ENCODE measurements at regions not wholly inside any gene's neighbourhood (a gene's known extent, or its start where the extent isn't known, plus 50 kb on each side); places are given as distances from the start of the nearest gene placed in this dataset.

DNA sequence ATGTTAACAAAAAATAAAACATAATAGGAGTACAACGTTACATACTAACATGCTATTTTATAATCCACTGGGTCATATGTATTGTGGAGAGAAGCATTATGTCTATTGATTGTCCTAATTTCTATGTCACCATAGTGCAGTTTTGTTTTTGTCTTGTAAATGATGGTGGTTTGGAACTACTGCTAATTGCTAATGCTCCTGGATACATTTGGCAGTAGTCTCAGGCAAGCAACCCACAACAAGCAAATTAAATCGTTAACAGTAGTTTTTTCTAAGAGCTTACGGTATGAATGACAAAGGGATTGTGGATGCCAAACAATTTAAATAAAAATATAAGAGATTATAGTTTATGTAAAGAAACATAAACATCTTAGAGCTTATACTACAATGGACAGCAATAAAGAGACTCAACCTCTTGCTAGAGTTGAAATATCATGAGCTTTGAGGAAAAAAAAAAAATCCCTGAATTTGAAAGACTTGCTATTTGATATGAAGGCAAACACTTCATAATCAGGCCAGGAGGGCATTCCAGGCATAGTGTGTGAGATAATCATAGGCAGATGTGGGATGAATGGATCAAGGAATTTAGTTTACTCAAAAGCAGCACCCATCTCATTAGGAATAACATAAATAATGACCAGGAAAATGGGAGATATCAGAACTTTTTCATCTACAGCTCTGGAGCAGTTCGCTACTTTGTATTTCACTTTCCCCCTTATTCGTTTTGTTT, 181.3 kb downstream of the CCDC59 start:
- DNase-seq (ENCODE audit: low read depth), result no peak
- no peak overlapping the region for H3K4me3 ChIP-seq (ENCODE audit: low read depth, low read length)

DNA sequence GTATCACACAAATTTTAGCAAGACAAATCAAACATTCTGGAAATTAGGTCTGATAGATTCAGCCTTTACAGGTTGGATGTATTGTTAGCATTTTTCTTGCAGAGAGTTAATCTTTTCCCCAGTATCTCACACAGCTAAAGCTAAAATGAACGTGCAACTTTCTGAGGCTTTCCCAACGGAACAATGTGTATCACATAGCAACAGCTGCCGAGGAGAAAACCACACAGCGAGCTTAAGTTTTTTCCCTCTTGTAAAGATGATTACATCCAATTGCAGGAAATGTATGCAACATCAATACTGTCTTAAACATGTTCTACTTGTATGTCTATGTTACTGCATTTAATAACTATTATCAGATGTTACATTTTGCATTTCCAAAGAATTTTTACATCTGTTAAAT, 182.2 kb downstream of the CCDC59 start:
- no peak for DNase-seq (ENCODE audit: low read depth)
- no peak overlapping the region for H3K4me3 ChIP-seq (ENCODE audit: low read depth, low read length)

DNA sequence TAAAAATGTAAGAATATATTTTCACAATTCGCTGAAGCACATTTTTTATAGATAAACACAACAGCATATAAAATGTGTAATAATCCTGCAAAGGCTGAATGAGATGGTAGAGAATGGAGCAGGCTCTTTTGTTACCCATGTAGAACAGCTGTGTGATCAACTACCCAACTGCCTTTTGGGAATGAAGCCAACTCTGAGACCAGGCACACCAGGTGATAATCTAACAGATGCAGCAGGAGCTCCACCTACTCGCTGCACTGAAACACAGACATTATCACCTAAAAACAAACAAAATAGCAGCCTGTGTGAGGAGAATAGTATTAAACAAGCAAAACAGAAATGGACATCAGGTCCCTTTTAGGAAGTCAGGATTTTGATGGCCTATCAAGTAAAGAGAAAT, 183.3 kb downstream of the CCDC59 start:
- H3K4me3 ChIP-seq (ENCODE audit: low read depth, low read length), result no peak overlapping the region
- peak; percentile 7 for DNase-seq (ENCODE audit: low read depth)

DNA sequence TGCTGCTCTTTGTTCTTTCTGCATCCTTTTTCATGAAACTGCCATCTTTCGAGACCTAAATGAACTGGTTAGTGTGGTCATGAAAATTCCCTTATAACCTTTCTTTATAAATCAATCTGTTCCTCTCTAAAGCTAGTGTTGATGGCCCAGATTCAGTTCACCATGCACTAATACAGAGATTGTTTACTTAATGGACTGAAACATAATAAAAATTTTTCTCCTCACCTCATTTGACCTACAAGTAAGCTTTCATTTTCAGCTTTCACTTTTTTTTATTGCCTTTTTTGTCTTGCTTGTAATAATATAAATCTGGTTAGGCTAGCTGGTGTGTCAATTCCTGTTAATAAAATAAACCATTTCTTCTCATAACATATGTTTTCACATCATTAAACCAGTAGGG, 183.8 kb downstream of the CCDC59 start:
- H3K4me3 ChIP-seq (ENCODE audit: low read depth, low read length), result no peak overlapping the region
- DNase-seq (ENCODE audit: low read depth), result no peak

DNA sequence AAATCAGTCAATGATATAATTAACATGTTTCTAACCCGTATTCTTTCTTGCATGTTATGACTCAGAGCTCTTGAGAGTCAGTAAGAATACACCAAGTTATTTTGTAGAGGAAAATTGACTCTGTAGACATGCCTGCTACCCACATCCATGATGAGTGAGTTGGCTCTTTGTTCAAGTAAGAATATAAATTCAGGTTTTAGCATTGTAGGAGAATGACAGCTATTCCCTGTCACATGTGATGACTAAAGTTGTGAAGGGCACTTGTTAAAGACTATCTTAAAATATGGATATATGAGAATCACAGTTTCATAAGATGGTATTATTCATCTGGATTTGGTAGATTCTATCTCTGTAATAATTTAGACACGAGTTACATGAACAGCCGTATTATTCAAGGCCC, 209.1 kb downstream of the CCDC59 start:
- no peak for DNase-seq (ENCODE audit: low read depth)
- H3K4me3 ChIP-seq (ENCODE audit: low read depth, low read length), result no peak overlapping the region

DNA sequence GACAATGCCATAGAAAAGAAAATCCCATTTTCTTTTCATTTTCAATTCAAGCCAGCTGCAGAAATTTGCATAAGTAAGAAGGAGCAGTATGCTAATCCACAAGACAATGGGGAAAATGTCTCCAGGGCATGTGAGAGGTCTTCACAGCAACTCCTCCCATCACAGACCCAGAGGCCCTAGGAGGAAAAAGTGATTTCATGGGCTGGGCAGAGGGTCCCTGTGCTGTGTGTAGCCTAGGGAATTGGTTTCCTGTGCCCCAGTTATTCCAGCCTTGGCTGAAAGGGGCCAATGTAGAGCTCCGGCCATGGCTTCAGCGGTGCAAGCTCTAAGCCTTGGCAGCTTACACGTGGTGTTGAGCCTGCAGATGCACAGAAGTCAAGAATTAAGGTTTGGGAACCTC, 211.4 kb downstream of the CCDC59 start:
- H3K4me3 ChIP-seq (ENCODE audit: low read depth, low read length), result no peak overlapping the region
- no peak for DNase-seq (ENCODE audit: low read depth)

DNA sequence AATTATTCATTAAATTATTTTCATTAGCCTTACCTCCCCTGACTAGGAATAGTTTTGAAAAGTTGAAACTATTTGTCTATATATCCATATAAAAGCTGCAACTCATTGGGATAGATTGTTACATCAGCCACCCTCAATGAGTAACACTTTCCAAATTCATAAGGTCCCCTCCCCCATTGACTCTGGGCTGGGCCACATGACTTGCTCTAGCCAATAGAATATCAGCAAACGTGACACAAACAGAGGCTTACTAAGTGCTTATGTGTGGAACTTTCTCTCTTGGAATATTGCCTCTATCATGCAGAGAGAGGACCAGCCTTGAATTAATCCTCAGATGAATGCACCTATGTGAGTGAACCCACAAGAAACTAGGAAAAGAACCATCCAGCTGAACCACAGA, 213.7 kb downstream of the CCDC59 start:
- no peak overlapping the region for H3K4me3 ChIP-seq (ENCODE audit: low read depth, low read length)
- DNase-seq (ENCODE audit: low read depth), result no peak

DNA sequence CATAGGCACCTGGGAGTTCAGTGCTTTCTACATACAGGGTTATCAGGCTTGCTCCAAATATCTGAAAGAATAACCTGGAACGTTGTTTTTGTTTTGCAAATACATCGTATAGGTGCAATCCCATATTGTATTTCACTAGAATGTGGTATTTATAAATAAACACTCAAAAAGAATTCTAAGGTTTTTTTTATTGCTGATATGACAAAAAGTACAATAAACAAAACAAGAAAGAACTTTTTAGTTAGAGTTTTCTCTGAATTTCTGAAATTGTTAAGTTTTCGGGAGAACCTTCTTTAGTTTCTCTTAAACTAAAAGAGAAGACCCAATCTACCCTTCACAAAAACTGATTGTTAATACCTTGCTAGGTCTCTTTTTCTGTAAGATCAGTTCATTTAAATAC, 225.8 kb downstream of the CCDC59 start:
- no peak overlapping the region for H3K4me3 ChIP-seq (ENCODE audit: low read depth, low read length)
- no peak for DNase-seq (ENCODE audit: low read depth)

DNA sequence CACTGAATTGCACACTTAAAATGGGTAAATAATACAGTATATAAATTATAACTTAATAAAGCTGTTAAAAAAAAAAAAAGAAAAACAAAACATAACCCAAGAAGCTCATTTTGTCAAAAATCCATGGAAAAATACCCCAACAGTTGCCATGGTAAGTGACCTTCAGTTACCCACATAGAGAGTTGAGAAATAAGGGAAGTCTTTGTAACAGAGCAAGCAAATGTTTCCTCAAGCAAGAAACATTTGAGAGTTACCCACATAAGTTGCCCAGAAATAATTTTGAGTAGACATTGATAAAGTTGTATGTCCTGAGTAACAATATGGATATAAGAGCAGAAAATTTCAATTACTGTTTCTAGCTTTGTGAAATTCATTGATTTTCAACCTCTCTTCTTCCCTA, 227.4 kb downstream of the CCDC59 start:
- no peak for DNase-seq (ENCODE audit: low read depth)
- no peak overlapping the region for H3K4me3 ChIP-seq (ENCODE audit: low read depth, low read length)

DNA sequence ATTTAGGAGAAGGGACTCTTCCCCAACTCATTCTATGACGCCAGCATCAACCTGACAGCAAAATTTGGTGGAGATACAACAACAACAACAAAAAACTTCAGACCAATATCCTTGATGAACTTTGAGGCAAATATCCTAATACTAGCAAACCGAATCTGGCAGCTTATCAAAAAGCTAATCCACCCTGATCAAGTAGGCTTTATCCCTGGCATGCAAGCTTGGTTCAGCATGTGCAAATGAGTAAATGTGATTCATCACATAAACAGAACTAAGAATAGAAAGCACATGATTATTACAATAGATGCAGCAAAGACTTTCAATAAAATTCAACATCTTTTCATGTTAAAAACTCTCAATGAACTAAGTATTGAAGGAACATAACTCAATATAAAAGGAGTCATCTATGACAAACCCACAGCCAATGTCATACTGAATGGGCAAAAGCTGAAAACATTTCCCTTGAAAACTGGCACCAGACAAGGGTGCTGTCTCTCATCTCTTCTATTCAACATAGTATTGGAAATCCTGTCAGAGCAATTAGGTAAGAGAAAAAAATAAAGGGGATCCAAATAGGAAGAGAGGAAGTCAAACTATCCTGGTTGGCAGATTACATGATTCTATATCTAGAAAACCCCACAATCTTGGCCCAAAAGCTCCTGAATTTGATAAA, 233.3 kb downstream of the CCDC59 start:
- DNase-seq (ENCODE audit: low read depth), result no peak
- H3K4me3 ChIP-seq (ENCODE audit: low read depth, low read length), result no peak overlapping the region

DNA sequence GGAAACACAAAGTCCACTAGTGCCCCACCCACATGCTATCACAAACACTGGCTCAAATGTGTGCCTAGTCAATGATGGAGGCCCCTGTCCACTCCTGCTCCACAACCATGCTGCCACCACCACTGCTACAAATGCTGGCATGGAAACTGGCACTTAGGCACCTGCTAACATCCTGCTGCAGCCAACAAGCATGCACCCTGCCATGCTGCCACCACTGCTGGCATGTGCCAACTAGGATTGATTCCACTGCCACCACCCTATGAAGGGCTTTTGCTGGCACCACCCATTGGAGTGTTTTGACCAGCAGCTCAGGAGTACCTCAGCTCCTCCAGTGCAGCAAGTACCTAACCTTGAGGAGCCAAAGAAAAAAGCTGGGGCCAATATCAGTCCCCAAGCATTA, 236.6 kb downstream of the CCDC59 start:
- no peak for DNase-seq (ENCODE audit: low read depth)
- H3K4me3 ChIP-seq (ENCODE audit: low read depth, low read length), result no peak overlapping the region

DNA sequence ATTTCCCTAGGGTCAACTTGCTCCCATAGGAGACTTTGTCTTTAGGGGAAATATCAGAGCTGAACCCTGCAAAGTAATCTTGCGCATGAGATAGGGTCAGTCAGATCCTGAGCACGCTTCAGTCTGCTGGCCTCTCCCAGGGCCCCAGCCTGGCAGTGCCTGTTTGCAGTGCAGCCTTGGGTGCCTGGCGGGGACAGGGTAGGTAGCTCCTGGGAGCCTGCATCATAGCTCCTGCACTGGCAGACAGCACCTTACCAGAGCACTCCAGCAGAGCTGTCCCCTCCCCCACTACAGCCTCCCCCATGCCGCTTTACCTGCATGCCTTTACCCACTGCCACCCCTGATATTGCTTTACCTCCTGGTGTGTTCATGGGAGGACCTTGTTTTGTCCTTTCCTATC, 237.3 kb downstream of the CCDC59 start:
- no peak overlapping the region for H3K4me3 ChIP-seq (ENCODE audit: low read depth, low read length)
- DNase-seq (ENCODE audit: low read depth), result no peak

DNA sequence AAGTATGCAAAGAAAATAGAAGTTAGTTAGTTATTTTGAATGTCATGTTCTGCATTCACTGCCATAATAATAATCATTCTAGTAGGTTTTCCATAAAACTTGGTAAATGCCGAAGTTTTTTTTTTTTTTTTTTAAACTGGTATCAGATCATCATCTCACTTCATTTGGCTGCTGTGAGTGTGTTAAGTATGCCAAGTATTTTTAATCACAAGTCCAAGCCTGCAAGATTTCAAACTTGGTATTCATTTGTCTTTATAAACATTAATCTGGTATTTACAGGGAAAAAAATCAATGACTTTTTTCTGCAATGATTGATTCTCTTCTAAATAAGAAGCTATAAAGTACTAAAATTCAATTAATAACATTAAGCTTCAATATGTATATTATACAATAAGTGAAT, 248.9 kb downstream of the CCDC59 start:
- no peak for DNase-seq (ENCODE audit: low read depth)

DNA sequence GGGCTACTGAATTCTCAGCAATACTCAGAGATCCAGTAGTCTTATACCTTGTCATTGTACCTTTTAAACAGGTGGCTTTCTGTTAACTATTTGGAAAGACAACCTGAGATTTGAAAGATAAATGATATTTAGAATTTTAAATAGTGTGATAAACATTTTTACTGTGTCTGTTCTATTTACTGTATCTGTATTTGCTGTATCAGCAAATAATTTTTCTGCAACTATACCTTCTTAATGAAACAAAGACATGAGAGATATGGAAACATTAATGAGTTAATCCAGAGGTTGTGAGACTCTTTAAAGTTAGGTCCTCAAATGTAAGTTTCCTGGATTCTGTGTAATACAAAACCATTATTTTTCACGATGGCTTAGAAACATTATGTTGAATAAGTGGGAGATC, 249.6 kb downstream of the CCDC59 start:
- H3K4me3 ChIP-seq (ENCODE audit: low read depth, low read length), result no peak overlapping the region
- DNase-seq (ENCODE audit: low read depth), result no peak

More for the DNA sequence above, 248.9 kb downstream of the CCDC59 start:
- no peak overlapping the region for H3K4me3 ChIP-seq (ENCODE audit: low read depth, low read length)

DNA sequence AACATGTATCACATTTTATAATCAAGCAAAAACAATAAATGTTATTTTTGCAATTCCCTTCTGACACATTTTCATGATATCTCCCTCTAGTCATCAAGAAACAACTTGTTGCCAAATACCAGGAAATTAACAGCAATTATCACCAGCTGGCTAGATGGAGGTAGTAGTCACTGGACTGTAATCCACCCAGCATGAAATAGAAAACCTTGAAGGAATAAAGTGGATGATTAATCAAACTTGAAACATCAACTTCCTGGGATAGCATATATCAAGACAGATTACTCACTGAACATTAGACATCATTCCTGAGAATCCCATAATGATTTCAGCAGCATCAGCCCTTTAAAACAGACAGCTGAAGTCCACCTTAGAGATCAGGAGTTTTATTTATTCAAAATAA, 259.0 kb downstream of the CCDC59 start:
- H3K4me3 ChIP-seq (ENCODE audit: low read depth, low read length), result no peak overlapping the region
- no peak for DNase-seq (ENCODE audit: low read depth)

DNA sequence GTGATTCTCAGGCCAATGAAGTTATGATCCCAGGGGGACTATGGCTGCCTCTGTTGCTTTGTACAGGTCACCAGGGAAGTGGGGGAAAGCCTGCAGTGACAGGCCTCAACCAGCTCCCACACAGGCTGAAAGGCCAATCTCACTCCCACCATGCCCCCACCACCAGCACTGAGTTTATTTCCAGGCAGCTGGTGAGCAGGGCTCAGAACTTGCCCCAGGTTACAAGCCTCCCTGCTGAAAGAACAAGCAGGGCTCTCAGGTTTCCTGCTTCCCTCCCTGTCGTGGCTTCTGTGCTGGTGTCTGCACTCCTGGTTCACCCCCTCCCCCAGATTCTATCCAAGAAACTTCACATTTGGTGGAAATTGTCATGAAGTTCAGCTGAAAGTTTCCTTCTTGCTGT, 260.3 kb downstream of the CCDC59 start:
- no peak for DNase-seq (ENCODE audit: low read depth)
- no peak overlapping the region for H3K4me3 ChIP-seq (ENCODE audit: low read depth, low read length)

DNA sequence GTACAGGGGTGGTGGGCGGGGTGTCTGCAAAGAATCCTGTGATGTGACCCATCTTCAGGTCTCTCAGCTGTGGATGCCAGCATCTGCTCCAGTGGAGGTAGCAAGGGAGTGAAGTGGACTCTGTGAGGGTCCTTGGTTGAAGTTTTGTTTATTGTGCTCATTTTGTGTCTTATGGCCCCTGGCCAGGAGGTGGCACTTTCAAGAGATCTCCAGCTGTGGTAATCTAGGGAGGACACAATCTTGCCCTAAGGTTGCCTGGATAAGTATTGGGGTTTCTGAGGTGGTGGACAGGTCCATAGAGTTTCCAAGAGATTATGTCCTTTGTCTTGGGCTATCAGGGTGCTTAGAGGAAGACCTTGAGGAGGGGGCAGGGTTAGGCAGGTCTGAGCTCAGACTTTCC, 260.7 kb downstream of the CCDC59 start:
- no peak for DNase-seq (ENCODE audit: low read depth)

DNA sequence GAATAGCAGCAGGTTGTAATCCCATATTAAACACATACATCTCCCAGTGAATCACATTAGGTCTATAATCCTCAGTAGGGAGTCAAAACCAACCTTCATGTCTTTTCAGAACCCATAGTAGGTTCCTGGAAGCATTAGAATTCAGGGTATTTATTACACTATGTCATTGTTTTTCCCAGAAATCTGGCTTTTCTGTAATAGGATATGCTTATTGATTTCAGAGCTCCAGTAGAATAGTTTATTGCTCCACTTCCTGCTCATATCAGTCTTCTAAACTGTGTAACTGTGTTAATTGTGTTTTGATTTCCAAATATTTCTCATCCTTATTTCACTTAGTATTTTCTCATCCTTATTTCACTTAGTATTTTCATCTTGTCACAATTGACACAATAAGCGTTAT, 268.0 kb downstream of the CCDC59 start:
- DNase-seq (ENCODE audit: low read depth), result no peak
- no peak overlapping the region for H3K4me3 ChIP-seq (ENCODE audit: low read depth, low read length)

More for the DNA sequence above, 260.7 kb downstream of the CCDC59 start:
- no peak overlapping the region for H3K4me3 ChIP-seq (ENCODE audit: low read depth, low read length)

DNA sequence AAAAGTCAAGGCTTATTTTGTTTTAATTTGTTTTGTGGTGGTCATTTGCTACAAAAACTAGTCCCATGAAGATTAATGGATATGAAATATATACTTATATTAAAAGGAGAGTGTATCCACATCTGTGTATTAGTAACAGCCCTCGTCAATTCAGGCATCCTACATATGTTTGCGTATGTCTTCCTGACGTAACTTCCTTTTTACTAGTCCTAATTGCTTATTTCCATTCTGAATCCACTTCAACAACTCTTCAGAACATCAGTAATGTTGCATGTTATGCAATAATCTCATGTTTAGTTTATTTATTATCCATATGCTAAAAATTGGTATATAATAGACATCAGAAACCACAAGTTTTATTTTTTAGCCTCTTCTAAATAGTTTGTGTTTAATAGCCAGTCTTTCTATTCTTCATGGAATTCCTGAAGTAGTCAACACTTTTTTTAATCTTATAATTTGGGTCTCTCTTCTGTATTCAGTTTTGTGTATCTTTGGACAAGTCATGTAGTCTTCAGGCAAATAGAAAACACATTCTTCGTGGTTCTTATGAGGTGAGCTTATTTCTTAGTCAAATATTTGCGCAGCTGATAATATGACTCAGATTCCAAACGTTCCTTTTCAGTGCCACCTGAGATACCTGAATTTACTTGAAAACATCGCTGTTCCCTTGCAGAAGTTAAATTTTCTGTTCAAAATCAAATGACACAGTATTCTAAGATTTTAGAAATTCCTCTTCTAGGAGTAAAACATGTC, 268.6 kb downstream of the CCDC59 start:
- DNase-seq (ENCODE audit: low read depth), result no peak
- H3K4me3 ChIP-seq (ENCODE audit: low read depth, low read length), result no peak overlapping the region

DNA sequence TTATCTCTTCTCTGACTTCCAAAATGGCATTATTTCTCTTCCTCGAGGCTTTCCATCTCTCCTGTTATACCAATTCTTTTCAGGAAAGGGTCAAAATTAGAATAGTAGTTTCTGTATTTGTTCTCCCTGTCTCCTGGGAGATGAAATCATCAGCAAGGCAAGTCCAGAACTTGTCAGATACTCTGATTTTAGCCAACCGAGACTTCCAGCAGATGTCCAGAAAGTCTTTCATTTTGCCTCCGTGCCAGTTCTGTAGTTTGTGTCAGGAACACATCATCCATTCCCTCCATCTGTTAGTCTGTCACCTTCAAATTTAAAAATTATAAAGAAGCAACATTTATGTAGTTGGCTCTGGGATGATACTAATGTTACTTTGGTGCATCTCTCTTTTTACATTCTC, 275.7 kb downstream of the CCDC59 start:
- no peak overlapping the region for H3K4me3 ChIP-seq (ENCODE audit: low read depth, low read length)
- no peak for DNase-seq (ENCODE audit: low read depth)
